GM12873 (cell line): ENCODE measurements at regions not wholly inside any gene's neighbourhood (a gene's known extent, or its start where the extent isn't known, plus 50 kb on each side); places are given as distances from the start of the nearest gene placed in this dataset.

ENCODE experiments used
- CTCF ChIP-seq: IDR thresholded peaks from 2 replicates; pipeline ENCODE4 v1.5.1; 2012; ENCODE audit warnings: low read depth, mild to moderate bottlenecking, moderate library complexity, low read length, control low read depth; ENCODE audit not compliant: insufficient read depth; ENCODE audit errors: missing control alignments

- TF ChIP-seq CTCF = no peak
Observed at GRCh38 chr2:195105581-195105980, 551.4 kb upstream of the SLC39A10 start.

- no peak for TF ChIP-seq CTCF
Observed at GRCh38 chr2:195094330-195094729, 562.7 kb upstream of the SLC39A10 start.

- TF ChIP-seq CTCF = no peak
Observed at GRCh38 chr2:195092341-195092740, 564.7 kb upstream of the SLC39A10 start.

- no peak for TF ChIP-seq CTCF
Observed at GRCh38 chr2:195057001-195057400, 600.0 kb upstream of the SLC39A10 start.

- no peak for TF ChIP-seq CTCF
Observed at GRCh38 chr2:195055996-195056395, 601.0 kb upstream of the SLC39A10 start.

GRCh38 chr2:195051401-195051800, 605.6 kb upstream of the SLC39A10 start:
- no peak for TF ChIP-seq CTCF

- TF ChIP-seq CTCF = no peak
Observed at GRCh38 chr2:195049372-195050031, 607.5 kb upstream of the SLC39A10 start.
